ENCODE measurements at regions not wholly inside any gene's neighbourhood (a gene's known extent, or its start where the extent isn't known, plus 50 kb on each side); places are given as distances from the start of the nearest gene placed in this dataset.

DNA sequence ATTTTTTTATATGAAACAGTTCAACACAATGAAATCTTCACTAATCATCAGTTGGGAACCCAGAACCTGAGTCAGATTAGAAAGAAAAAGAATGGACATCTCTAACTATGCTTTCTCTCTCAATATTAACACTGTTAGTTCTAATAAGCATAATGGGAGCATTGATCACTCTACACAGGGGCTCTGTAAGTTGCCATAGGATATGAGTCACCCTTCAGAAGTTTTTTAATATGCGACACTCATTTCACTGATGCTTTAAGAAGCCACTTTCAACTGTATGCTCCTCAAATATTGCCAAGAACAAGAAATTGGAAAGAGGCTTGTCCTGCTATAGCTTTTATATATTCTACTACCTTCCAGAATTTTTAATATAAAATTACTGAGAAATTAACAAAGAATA lies 187.0 kb downstream of the AASDH start:
- no peaks in the 10 kb centered on the region for H3K27me3 ChIP-seq (ENCODE audit: low read length)
- no peaks in the 10 kb centered on the region for H4K20me1 ChIP-seq (ENCODE audit: low read depth, low read length)
- no peaks in the 10 kb centered on the region for H3K9me2 ChIP-seq (replicated peaks; ENCODE audit: insufficient read depth, low read length)
- H3F3A ChIP-seq (ENCODE audit: insufficient read depth) = no peaks in the 10 kb centered on the region
- no peak overlapping the region for H2AFZ ChIP-seq (ENCODE audit: low read depth, low read length, severe bottlenecking)
- H3K79me2 ChIP-seq (ENCODE audit: insufficient read depth, low read length) = no peaks in the 10 kb centered on the region
- no peak overlapping the region for H3K9ac ChIP-seq (ENCODE audit: low read length)
- no peaks in the 10 kb centered on the region for H3K36me3 ChIP-seq (ENCODE audit: low read length)
- no peak overlapping the region for H3K4me3 ChIP-seq (ENCODE audit: insufficient read depth, low read length, poor library complexity, severe bottlenecking)
- H3K9me3 ChIP-seq (ENCODE audit: insufficient read depth, low read length) = no peaks in the 10 kb centered on the region
- no peak overlapping the region for H3K27ac ChIP-seq (ENCODE audit: low read depth, low read length)
- no peak overlapping the region for H3K4me2 ChIP-seq (ENCODE audit: low read depth, low read length, poor library complexity, severe bottlenecking)
- TF ChIP-seq, protein P1, sequence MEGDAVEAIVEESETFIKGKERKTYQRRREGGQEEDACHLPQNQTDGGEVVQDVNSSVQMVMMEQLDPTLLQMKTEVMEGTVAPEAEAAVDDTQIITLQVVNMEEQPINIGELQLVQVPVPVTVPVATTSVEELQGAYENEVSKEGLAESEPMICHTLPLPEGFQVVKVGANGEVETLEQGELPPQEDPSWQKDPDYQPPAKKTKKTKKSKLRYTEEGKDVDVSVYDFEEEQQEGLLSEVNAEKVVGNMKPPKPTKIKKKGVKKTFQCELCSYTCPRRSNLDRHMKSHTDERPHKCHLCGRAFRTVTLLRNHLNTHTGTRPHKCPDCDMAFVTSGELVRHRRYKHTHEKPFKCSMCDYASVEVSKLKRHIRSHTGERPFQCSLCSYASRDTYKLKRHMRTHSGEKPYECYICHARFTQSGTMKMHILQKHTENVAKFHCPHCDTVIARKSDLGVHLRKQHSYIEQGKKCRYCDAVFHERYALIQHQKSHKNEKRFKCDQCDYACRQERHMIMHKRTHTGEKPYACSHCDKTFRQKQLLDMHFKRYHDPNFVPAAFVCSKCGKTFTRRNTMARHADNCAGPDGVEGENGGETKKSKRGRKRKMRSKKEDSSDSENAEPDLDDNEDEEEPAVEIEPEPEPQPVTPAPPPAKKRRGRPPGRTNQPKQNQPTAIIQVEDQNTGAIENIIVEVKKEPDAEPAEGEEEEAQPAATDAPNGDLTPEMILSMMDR (IDR thresholded peaks at IDR 0.05; ENCODE audit: insufficient read depth, low read length, poor library complexity, severe bottlenecking) = no peak
- no peak for TF ChIP-seq EZH2phosphoT487 (conservative IDR thresholded peaks at IDR 0.05; ENCODE audit: low read length)

DNA sequence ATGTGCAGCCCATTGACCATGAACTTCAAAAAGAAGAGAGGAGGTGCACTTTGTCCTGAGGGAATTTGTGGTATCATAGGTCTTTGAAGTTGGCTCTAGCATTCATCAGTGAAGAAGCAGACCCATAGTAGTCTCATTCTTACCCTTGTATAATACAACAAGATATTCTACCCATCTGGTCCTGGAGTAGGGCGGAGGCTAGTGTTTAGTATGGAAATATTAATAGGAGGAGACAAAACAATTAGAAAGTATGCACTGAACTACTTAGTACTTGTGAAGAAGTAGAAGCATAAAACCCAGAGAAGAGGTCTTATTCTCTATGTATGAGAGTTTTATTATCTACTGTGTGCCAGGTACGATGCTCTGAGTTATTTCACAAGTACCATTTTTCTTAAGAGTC lies 189.0 kb downstream of the AASDH start:
- Histone ChIP-seq H3K79me2 (ENCODE audit: insufficient read depth, low read length) (no peaks in the 10 kb centered on the region), H2AFZ (ENCODE audit: low read depth, low read length, severe bottlenecking) (no peak overlapping the region), H3K27me3 (ENCODE audit: low read length) (no peaks in the 10 kb centered on the region), H3K27ac (ENCODE audit: low read depth, low read length) (no peak overlapping the region), H3K4me2 (ENCODE audit: low read depth, low read length, poor library complexity, severe bottlenecking) (no peak overlapping the region), H3K9me2 (replicated peaks; ENCODE audit: insufficient read depth, low read length) (no peaks in the 10 kb centered on the region), H3K36me3 (ENCODE audit: low read length) (no peaks in the 10 kb centered on the region), H3K9ac (ENCODE audit: low read length) (no peak overlapping the region), H3K9me3 (ENCODE audit: insufficient read depth, low read length) (no peaks in the 10 kb centered on the region), H3F3A (ENCODE audit: insufficient read depth) (no peaks in the 10 kb centered on the region), H3K4me3 (ENCODE audit: insufficient read depth, low read length, poor library complexity, severe bottlenecking) (no peak overlapping the region), H4K20me1 (ENCODE audit: low read depth, low read length) (no peaks in the 10 kb centered on the region)
- TF ChIP-seq, protein P1 (IDR thresholded peaks at IDR 0.05; ENCODE audit: insufficient read depth, low read length, poor library complexity, severe bottlenecking) = no peak
- no peak for TF ChIP-seq EZH2phosphoT487 (conservative IDR thresholded peaks at IDR 0.05; ENCODE audit: low read length)

DNA sequence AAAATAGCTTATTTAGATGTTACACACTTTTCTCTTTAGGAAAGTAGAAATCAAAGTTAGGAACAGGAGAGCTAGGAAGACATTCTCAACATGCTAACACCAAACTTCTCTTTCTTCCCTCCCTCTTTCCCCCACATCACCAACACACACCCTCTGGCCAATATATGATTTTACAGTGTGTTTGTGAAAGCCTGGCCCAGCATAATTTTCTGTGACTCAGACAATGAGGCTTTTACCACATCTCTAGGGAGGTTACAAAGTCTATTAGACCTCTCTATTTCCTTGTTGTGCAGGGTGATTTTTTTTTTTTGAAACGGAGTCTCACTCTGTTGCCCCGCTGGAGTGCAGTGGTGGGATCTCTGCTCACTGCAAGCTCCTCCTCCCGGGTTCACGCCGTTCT lies 189.9 kb downstream of the AASDH start:
- Histone ChIP-seq H3K9me3 (ENCODE audit: insufficient read depth, low read length) (no peaks in the 10 kb centered on the region), H3K36me3 (ENCODE audit: low read length) (no peaks in the 10 kb centered on the region), H4K20me1 (ENCODE audit: low read depth, low read length) (no peaks in the 10 kb centered on the region), H3K27me3 (ENCODE audit: low read length) (no peaks in the 10 kb centered on the region), H3K79me2 (ENCODE audit: insufficient read depth, low read length) (no peaks in the 10 kb centered on the region), H3F3A (ENCODE audit: insufficient read depth) (no peaks in the 10 kb centered on the region), H3K4me2 (ENCODE audit: low read depth, low read length, poor library complexity, severe bottlenecking) (no peak overlapping the region), H3K9ac (ENCODE audit: low read length) (no peak overlapping the region), H2AFZ (ENCODE audit: low read depth, low read length, severe bottlenecking) (no peak overlapping the region), H3K9me2 (replicated peaks; ENCODE audit: insufficient read depth, low read length) (no peaks in the 10 kb centered on the region), H3K27ac (ENCODE audit: low read depth, low read length) (no peak overlapping the region), H3K4me3 (ENCODE audit: insufficient read depth, low read length, poor library complexity, severe bottlenecking) (no peak overlapping the region)
- TF ChIP-seq, protein P1 (IDR thresholded peaks at IDR 0.05; ENCODE audit: insufficient read depth, low read length, poor library complexity, severe bottlenecking) = no peak
- TF ChIP-seq EZH2phosphoT487 (conservative IDR thresholded peaks at IDR 0.05; ENCODE audit: low read length) = no peak
